Cardiac muscle cell (in vitro differentiated cells and primary cell): ENCODE measurements at regions not wholly inside any gene's neighbourhood (a gene's known extent, or its start where the extent isn't known, plus 50 kb on each side); places are given as distances from the start of the nearest gene placed in this dataset.
"Not testable (repeated sequence)": the region's sequence is repeated elsewhere in the genome, so short reads cannot be mapped to it uniquely, and the experiment has no call there.

Experiments
- DNase-seq, 2 donors: peaks; one replicate each; pipeline versions ENCODE4 v3.0.0 to v3.0.0-alpha.2; 2010 to 2017; ENCODE audit warnings: low read depth in 1 of 2, low spot score in 1 of 2
- H3K27ac ChIP-seq: fragments of 200-600 bp; sonication (generic); 2 replicates; pipeline ENCODE4 v1.5.1; 2016
- H3K27me3 ChIP-seq: fragments of 200-600 bp; sonication (generic); 2 replicates; pipeline ENCODE4 v1.6.0; 2016; ENCODE audit warnings: control low read depth
- H3K36me3 ChIP-seq: fragments of 200-600 bp; sonication (generic); 2 replicates; pipeline ENCODE4 v1.5.1; 2016; ENCODE audit warnings: control low read depth
- H3K4me1 ChIP-seq: fragments of 200-600 bp; sonication (generic); 2 replicates; pipeline ENCODE4 v1.8.1; 2017; ENCODE audit warnings: low read depth, mild to moderate bottlenecking, mixed run types
- H3K4me3 ChIP-seq: fragments of 200-600 bp; sonication (generic); 2 replicates; pipeline ENCODE4 v1.5.1; 2016; ENCODE audit warnings: mild to moderate bottlenecking
- H3K9me3 ChIP-seq: fragments of 200-600 bp; sonication (generic); 2 replicates; pipeline ENCODE4 v1.5.1; 2017; ENCODE audit warnings: low read depth, mild to moderate bottlenecking, control low read depth
- CTCF ChIP-seq: IDR thresholded peaks from 2 replicates; pipeline ENCODE4 v1.5.1; 2012; ENCODE audit warnings: low read depth, mild to moderate bottlenecking, low read length

DNA sequence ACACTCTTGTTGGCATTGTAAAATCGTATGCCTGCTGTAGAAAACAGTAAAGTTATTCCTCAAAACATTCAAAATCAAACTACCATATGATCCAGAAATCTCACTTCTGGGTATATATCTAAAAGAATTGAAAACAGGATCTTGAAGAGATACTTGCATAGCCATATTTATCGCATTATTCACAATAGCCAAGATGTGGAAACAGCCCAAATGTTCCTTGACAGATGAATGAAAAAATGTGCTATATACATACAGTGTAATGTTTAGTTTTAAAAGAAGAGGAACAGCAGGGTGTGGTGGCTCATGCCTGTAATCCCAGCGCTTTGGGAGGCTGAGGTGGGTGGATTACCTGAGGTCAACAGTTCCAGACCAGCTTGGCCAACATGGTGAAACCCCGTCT, 234.1 kb upstream of the DAB2 start:
- no peaks in the 10 kb centered on the region for H3K27me3 ChIP-seq
- no peak for TF ChIP-seq CTCF
- no peaks in the 10 kb centered on the region for H3K4me1 ChIP-seq
- H3K36me3 ChIP-seq: no peaks in the 10 kb centered on the region
- no peak overlapping the region for H3K4me3 ChIP-seq
- no peak overlapping the region for H3K27ac ChIP-seq
- H3K9me3 ChIP-seq: no peaks in the 10 kb centered on the region
- no peak for DNase-seq

GRCh38 chr5:39657943-39658342, 233.2 kb upstream of the DAB2 start:
- Histone ChIP-seq H3K27me3 (no peaks in the 10 kb centered on the region), H3K9me3 (no peaks in the 10 kb centered on the region), H3K27ac (no peak overlapping the region), H3K4me1 (no peaks in the 10 kb centered on the region), H3K36me3 (no peaks in the 10 kb centered on the region), H3K4me3 (no peak overlapping the region)
- DNase-seq: no peak
- no peak for TF ChIP-seq CTCF

GRCh38 chr5:39656600-39656999, 231.8 kb upstream of the DAB2 start:
- no peak for DNase-seq
- Histone ChIP-seq H3K27me3 (no peaks in the 10 kb centered on the region), H3K27ac (no peak overlapping the region), H3K4me1 (no peaks in the 10 kb centered on the region), H3K36me3 (no peaks in the 10 kb centered on the region), H3K4me3 (no peak overlapping the region), H3K9me3 (no peaks in the 10 kb centered on the region)
- no peak for TF ChIP-seq CTCF

DNA sequence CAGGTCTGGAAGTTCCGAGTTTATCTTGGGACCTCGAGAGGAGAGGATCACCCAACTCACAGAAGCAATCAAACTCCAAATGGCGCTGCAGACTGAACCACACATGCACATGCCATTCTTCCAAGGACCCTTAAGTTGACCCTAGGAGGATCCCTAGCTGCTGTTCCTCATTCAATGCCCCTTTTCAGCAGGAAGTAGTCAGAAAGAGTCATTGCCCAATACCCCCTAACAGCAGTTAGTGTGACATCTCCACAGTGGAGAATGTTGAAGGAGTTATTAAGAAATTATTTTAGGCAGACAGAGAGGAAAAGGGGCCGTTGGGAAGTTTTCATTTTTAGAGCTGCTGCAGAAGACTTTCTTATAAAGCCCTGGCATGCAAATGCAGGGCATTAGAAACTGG, 229.9 kb upstream of the DAB2 start:
- Histone ChIP-seq H3K27ac (no peak overlapping the region), H3K9me3 (no peaks in the 10 kb centered on the region), H3K36me3 (no peaks in the 10 kb centered on the region), H3K4me3 (no peak overlapping the region), H3K27me3 (no peaks in the 10 kb centered on the region), H3K4me1 (no peaks in the 10 kb centered on the region)
- no peak for DNase-seq
- no peak for TF ChIP-seq CTCF

DNA sequence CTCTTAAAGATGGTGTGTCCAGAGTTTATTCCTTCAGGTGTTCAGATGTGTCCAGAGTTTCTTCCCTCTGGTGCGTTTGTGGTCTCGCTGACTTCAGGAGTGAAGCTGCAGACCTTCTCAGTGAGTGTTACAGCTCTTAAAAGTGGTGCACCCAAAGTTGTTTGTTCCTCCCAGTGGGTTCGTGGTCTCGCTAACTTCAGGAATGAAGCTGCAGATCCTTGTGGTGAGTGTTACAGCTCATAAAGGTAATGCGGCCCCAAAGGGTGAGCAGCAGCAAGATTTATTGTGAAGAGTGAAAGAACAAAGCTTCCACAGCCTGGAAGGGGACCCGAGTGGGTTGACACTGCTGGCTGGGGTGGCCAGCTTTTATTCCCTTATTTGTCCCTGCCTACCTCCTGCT, 227.7 kb upstream of the DAB2 start:
- H3K27me3 ChIP-seq, H3K9me3 ChIP-seq, H3K4me1 ChIP-seq, H3K36me3 ChIP-seq, H3K27ac ChIP-seq, DNase-seq, H3K4me3 ChIP-seq: not testable (repeated sequence)

GRCh38 chr5:39652036-39652435, 227.3 kb upstream of the DAB2 start:
- Histone ChIP-seq H3K9me3 (no peaks in the 10 kb centered on the region), H3K27me3 (no peaks in the 10 kb centered on the region), H3K36me3 (no peaks in the 10 kb centered on the region), H3K27ac (no peak overlapping the region), H3K4me1 (no peaks in the 10 kb centered on the region), H3K4me3 (no peak overlapping the region)
- TF ChIP-seq CTCF: no peak
- no peak for DNase-seq
